SJCRH30 (cell line): ENCODE measurements at regions not wholly inside any gene's neighbourhood (a gene's known extent, or its start where the extent isn't known, plus 50 kb on each side); places are given as distances from the start of the nearest gene placed in this dataset.

Experiments
- DNase-seq, 2 experiments: peaks; one replicate each; pipeline ENCODE4 v3.0.0-alpha.2; 2015 to 2020
- H3K27ac ChIP-seq: fragments of 250-450 bp; sonication (Bioruptor Pico); 2 replicates; pipeline ENCODE4 v1.5.1; 2020; ENCODE audit warnings: mild to moderate bottlenecking, moderate library complexity
- H3K27me3 ChIP-seq: fragments of 250-450 bp; sonication (Bioruptor Pico); 2 replicates; pipeline ENCODE4 v1.5.1; 2020; ENCODE audit warnings: mild to moderate bottlenecking, moderate library complexity
- H3K36me3 ChIP-seq: fragments of 250-450 bp; sonication (Bioruptor Pico); 2 replicates; pipeline ENCODE4 v1.5.1; 2020; ENCODE audit warnings: mild to moderate bottlenecking, moderate library complexity
- H3K4me1 ChIP-seq: fragments of 250-450 bp; sonication (Bioruptor Pico); 2 replicates; pipeline ENCODE4 v1.5.1; 2020; ENCODE audit warnings: mild to moderate bottlenecking, moderate library complexity
- H3K4me3 ChIP-seq: fragments of 250-450 bp; sonication (Bioruptor Pico); 2 replicates; pipeline ENCODE4 v1.5.1; 2020; ENCODE audit warnings: mild to moderate bottlenecking, moderate library complexity
- H3K9me3 ChIP-seq: fragments of 250-450 bp; sonication (Bioruptor Pico); replicated peaks from 2 replicates; pipeline ENCODE4 v1.5.1; 2020; ENCODE audit warnings: mild to moderate bottlenecking, moderate library complexity

DNA sequence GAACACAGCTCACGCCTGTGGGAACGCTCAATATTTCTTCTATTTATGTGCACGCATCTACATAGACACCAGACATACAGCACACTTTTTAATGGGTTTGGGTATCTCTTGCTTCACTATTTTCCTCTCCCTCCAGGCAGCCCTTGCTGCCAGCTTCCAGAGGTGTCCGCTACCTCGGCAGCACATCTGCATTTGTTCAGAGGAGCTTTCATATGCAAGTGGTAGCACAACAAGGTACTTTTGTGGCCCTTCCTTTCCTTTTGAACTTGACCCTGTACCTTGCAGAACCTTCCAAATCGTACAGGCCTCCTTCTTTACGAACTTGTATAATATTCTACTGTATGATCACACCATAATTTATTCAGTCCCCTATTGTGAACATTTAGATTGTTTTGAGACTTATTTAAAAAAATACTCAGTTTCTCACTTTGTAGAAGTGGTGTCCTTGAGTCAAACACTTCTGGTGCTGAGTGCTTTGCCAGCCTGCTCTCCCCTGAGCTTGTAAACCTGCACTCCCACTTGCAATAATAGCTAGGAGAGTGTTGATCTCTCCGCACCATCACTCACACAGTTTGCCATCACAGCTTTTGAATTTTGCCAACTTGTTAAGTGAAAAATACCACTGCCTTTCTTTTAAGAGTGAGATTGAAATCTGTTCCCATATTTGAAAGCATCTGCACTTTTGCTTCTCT is 106.0 kb upstream of the ZNF32 start:
- H3K9me3 ChIP-seq: no peaks in the 10 kb centered on the region
- no peaks in the 10 kb centered on the region for H3K4me1 ChIP-seq
- H3K27me3 ChIP-seq: no peaks in the 10 kb centered on the region
- H3K36me3 ChIP-seq: no peaks in the 10 kb centered on the region
- no peak for DNase-seq
- H3K27ac ChIP-seq: no peak overlapping the region
- no peak overlapping the region for H3K4me3 ChIP-seq

DNA sequence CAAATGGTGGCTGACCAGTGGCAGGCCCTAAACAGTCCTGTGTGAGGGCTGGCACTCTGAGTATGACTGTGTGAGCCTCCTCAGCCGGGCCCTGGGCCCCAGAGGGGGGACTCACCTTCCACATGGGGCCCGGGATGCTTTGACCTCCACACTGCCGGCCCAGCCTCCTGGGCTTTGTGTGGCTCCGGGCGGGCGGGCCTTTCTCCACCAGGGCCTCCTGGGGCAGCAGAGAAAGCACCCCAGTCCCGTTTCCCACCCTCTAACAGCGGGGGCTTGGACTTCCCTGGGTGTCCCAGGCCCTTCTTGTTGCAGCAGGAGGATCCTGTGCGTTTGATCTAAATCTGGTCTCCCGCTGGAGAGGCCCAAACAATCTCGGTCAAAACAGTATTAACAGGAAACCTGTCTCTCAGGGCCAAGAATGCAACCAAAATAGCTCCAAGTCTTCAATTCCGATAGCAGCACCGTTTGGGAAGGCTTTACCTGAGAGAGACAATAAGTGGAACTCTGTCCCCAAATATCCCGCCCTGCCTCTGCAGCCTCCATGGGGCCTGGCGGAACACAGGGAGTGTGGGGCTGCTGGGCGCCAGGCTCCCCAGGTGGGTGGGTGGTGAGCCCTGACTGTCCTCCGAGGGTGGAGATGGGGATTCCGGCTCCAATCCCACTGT is 104.8 kb upstream of the ZNF32 start:
- DNase-seq: no peak
- H3K27me3 ChIP-seq: no peaks in the 10 kb centered on the region
- no peaks in the 10 kb centered on the region for H3K4me1 ChIP-seq
- H3K27ac ChIP-seq: no peak overlapping the region
- no peak overlapping the region for H3K4me3 ChIP-seq
- no peaks in the 10 kb centered on the region for H3K36me3 ChIP-seq
- no peaks in the 10 kb centered on the region for H3K9me3 ChIP-seq

DNA sequence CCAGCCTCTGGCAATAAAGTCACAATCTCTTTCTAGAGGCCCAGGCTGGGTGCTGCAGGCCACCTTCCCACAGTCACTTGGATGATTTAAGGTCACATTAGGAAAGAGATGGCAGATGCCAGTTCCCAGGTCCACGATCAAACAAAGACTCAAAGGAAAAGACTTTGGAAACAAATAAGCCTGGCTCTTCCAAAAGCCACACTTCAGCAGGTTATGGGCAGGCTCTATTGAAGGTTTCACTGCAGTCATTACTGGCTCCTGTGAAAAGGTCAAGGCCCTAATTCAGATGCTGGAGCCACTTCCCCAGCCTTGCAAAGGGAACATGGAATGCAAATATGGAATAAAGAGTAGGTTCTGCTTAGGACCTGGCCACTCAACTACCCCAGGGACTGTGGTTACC is 104.0 kb upstream of the ZNF32 start:
- no peaks in the 10 kb centered on the region for H3K27me3 ChIP-seq
- H3K27ac ChIP-seq: no peak overlapping the region
- DNase-seq: no peak
- no peaks in the 10 kb centered on the region for H3K4me1 ChIP-seq
- no peaks in the 10 kb centered on the region for H3K9me3 ChIP-seq
- H3K4me3 ChIP-seq: no peak overlapping the region
- no peaks in the 10 kb centered on the region for H3K36me3 ChIP-seq

DNA sequence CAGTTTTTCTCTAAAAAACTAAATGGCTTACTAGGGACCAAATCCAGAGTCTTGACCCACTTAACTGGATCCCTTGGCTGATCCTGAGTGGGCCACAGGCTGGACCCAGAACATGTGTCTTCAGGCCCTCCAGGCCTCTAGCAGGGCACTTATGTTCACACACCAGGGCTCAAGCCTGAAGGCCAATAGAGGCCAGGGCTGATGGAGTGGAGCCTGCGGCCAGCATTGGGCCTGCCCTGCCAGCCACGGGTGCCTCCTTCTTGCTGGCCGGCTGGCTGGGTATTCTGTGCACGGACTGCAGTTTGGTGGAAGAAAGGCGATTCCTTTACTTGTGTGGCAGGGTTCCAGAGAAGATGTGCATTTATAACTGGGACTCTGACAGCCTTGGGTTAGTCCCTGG is 103.0 kb upstream of the ZNF32 start:
- Histone ChIP-seq H3K9me3 (no peaks in the 10 kb centered on the region), H3K4me3 (no peak overlapping the region), H3K27me3 (no peaks in the 10 kb centered on the region), H3K27ac (no peak overlapping the region), H3K4me1 (no peaks in the 10 kb centered on the region), H3K36me3 (no peaks in the 10 kb centered on the region)
- DNase-seq: no peak

DNA sequence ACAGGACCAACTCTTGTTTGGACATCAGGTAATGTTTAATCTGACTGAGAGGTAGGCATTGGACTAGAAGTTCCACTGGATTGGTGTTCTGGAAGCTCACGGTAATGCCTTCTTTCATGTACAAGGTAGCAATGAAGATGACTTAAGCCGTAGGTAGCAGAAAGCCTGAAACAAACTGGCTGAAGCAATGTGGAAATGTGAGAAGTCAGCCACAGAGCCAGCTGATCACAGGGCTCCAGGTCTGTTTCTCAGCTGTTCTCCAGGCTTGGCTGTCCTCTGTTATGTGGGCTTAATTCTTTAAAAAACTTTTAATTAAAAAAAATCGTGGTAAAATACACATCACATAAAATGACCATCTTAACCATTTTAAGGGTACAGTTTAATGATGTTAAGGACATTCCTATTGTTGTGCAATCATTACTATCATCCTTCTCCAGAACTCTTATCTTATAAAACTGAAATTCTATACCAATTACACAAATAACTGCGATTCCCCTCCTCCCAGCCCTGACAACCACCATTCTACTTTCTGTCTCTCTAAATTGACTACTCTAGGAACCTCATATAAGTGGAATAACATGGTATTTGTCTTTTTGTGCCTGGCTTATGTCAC is 101.4 kb upstream of the ZNF32 start:
- H3K4me1 ChIP-seq: no peaks in the 10 kb centered on the region
- no peak overlapping the region for H3K4me3 ChIP-seq
- H3K36me3 ChIP-seq: no peaks in the 10 kb centered on the region
- no peak for DNase-seq
- no peaks in the 10 kb centered on the region for H3K9me3 ChIP-seq
- H3K27ac ChIP-seq: no peak overlapping the region
- no peaks in the 10 kb centered on the region for H3K27me3 ChIP-seq

DNA sequence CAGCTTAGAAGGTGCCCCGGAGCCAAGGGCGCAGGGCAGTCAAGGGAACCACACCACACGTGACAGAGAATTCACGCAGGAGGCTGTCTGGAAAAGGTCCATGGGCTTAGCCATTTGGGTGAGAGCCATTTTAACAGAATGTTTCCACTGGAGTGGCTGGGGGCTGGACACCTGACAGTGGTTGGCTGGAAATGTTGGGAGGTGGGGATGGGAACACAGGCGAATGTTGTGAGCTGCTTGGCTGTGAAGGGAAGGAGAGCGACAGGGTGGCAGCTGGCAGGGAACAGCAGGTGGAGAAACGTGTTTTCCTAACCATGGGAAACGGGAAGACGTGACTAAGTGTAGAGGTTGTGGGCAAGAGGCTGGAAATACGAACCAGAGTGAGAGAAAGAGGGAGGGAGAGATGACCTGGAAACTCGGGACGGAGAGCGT is 100.5 kb upstream of the ZNF32 start:
- H3K27ac ChIP-seq: no peak overlapping the region

DNA sequence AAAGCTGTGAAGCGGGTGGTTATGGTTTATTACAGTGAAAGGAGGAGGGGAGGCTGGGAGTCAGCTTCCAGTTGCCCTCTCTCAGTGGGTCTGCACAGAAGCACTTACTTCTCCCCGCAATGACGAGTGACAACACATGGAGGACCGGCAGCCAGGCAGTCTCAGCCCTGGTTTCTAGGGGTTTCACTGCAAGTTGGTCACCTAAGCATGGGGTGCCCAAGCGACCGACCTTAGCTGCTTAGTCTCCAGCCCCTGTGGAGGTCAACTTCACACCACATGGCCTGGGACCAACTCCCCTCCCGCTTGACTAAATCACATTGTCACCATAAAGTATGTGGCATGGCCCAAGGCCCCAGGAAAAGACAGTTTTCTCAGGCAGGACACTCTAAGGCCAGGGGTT is 99.9 kb upstream of the ZNF32 start:
- DNase-seq: no peak
- no peak overlapping the region for H3K27ac ChIP-seq

More for the DNA sequence above, 100.5 kb upstream of the ZNF32 start:
- Histone ChIP-seq H3K36me3 (no peaks in the 10 kb centered on the region), H3K4me3 (no peak overlapping the region), H3K27me3 (no peaks in the 10 kb centered on the region), H3K4me1 (no peaks in the 10 kb centered on the region), H3K9me3 (no peaks in the 10 kb centered on the region)
- DNase-seq: peak in 1 of 2 experiments; percentile 2

DNA sequence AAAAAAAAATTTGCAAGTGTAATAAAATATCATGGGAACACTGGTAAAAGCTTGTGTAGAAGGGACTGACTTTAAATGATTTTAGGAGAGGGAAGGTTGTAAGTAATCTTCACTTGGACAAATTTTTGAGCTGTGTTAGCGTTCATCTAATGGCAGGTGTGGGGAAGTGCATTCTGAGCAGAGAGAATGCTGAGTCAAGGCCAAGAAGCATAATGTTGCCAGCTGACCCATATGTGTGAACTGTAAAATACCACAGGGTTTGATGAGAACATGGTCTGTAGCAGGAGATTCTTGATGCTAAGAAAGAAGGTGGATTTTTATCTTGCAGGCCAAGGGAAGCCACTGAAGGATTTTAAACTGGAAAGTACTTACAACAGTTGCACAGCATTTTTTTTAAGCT is 98.2 kb upstream of the ZNF32 start:
- DNase-seq: no peak
- Histone ChIP-seq H3K27ac (no peak overlapping the region), H3K4me3 (no peak overlapping the region), H3K4me1 (no peaks in the 10 kb centered on the region), H3K9me3 (no peaks in the 10 kb centered on the region), H3K27me3 (no peaks in the 10 kb centered on the region), H3K36me3 (no peaks in the 10 kb centered on the region)

More for the DNA sequence above, 99.9 kb upstream of the ZNF32 start:
- Histone ChIP-seq H3K4me1 (no peaks in the 10 kb centered on the region), H3K36me3 (no peaks in the 10 kb centered on the region), H3K4me3 (no peak overlapping the region), H3K9me3 (no peaks in the 10 kb centered on the region), H3K27me3 (no peaks in the 10 kb centered on the region)

DNA sequence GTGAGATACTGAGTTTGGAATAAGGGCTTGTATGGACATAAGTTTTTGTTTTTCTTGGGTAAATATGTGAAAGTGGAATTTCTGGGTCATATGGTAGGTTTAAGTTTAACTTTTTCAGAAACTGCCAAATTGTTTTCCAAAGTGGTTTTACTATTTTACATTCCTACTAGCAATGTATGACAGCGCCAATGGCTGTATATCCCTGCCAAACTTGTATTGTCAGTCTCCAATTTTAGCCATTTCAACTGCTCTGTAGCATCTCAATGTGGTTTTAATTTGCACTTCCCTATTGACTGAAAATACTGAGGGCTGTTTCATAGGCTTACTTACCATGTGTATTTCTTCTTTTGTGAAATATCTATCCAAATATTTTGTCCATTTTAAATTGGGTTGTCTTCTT is 90.5 kb upstream of the ZNF32 start:
- Histone ChIP-seq H3K36me3 (no peaks in the 10 kb centered on the region), H3K4me1 (no peaks in the 10 kb centered on the region), H3K27ac (no peak overlapping the region), H3K9me3 (no peaks in the 10 kb centered on the region), H3K4me3 (no peak overlapping the region), H3K27me3 (no peaks in the 10 kb centered on the region)
- no peak for DNase-seq

DNA sequence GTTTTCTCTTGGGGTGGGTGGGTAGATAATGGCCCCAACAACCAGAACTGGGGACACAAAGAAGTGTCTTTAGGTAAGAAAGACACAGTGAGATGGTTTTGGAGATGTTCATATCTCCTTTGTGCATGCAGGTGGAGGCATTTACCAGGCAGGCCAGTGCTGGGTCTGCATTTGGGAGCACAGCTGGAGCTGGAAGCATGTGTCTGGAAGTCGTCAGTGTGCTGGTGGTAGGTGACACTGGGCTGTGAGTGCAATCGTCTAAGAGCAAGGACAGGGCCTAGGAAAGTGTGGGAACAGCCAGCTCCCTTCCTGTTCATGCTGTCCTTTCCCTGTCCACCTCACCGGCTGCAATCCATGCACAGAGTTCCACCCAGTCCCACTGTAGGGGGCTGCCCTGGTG is 88.3 kb upstream of the ZNF32 start:
- Histone ChIP-seq H3K4me3 (no peak overlapping the region), H3K27me3 (no peaks in the 10 kb centered on the region), H3K9me3 (no peaks in the 10 kb centered on the region), H3K27ac (no peak overlapping the region), H3K36me3 (no peaks in the 10 kb centered on the region), H3K4me1 (no peaks in the 10 kb centered on the region)
- no peak for DNase-seq

DNA sequence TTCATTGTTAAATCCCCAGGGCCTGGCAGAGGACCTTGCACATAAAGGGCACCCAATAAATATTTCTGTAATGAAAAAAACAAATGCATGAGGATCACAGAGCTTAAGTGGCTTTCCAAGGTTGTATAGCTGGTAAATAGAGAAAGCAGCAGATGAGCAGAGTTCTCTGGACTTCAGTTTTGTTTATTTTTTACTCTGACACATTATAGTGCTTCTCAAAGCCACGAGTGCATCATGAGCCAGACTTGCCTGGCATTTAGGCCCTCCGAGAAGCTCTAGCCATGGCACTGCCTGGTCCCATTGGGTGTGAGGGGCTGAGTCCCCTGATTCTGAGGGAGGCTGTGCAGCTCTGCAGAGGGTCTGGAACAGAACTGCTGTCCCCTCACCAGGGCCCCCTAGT is 87.2 kb upstream of the ZNF32 start:
- no peak overlapping the region for H3K4me3 ChIP-seq
- no peak overlapping the region for H3K27ac ChIP-seq
- no peak for DNase-seq
- no peaks in the 10 kb centered on the region for H3K27me3 ChIP-seq
- no peaks in the 10 kb centered on the region for H3K4me1 ChIP-seq
- no peaks in the 10 kb centered on the region for H3K36me3 ChIP-seq
- no peaks in the 10 kb centered on the region for H3K9me3 ChIP-seq

DNA sequence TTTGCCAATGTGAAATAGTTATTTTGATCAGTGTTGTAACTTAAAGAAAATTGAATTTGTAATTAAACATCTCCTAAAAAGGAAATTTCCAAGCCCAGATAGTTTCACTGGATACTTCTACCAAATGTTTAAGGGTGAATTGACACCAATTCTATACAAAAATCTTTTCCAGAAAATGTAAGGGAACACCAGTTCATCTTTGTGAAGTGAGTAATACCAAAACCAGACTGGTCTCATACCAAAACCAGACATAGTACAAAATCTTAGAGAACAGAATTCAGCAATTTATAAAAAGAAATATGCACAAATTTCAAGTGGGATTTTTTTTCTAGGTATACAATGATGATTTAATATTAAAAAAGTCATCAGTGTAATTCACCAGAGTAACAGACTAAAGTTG is 86.0 kb upstream of the ZNF32 start:
- no peaks in the 10 kb centered on the region for H3K27me3 ChIP-seq
- DNase-seq: no peak
- no peaks in the 10 kb centered on the region for H3K36me3 ChIP-seq
- H3K4me1 ChIP-seq: no peaks in the 10 kb centered on the region
- H3K9me3 ChIP-seq: no peaks in the 10 kb centered on the region
- H3K4me3 ChIP-seq: no peak overlapping the region
- H3K27ac ChIP-seq: no peak overlapping the region

DNA sequence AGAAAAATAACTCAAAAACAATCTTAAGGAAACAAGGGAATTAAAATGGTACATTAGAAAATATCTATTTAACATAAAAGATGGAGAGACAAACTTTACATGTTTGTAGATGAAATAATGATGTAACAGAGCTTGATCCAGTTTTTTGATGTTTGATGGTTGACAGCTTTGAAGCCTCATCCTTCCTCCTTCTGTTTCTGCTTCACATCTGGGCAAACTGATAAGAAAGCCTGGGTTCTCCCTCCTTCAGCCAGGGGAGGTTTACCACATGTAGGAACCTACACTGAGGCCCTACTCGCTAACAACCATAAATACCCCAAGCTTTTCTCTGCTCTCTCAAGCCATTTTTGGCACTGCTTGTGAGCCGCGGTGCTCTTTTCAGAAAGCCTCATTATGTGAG is 82.8 kb upstream of the ZNF32 start:
- no peak overlapping the region for H3K27ac ChIP-seq
- H3K4me3 ChIP-seq: no peak overlapping the region
- H3K36me3 ChIP-seq: no peaks in the 10 kb centered on the region
- H3K9me3 ChIP-seq: no peaks in the 10 kb centered on the region
- H3K27me3 ChIP-seq: no peaks in the 10 kb centered on the region
- no peaks in the 10 kb centered on the region for H3K4me1 ChIP-seq
- no peak for DNase-seq

DNA sequence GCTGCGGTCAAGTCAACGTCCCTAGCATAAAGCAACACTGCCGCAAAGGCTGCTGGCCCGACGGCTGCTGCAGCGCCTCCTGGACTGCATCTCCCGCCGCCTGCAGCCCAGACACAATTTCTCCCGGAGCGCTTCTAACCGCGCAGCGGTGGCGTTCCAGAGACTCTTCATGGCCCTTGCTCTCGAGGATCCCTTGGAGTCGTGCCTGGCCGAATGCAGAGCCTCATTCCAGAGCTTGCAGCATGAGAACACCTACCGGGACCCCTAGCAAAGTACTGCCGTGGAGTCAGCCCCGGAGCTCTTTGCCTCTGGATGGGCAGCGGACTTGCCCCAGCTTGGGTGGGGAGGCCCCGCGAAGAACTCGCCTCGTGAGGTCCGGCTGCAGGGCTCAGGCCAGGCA is 79.7 kb upstream of the ZNF32 start:
- DNase-seq: no peak
- H3K27me3 ChIP-seq: no peaks in the 10 kb centered on the region
- H3K4me3 ChIP-seq: no peak overlapping the region
- H3K36me3 ChIP-seq: no peaks in the 10 kb centered on the region
- H3K27ac ChIP-seq: no peak overlapping the region
- H3K9me3 ChIP-seq: no peaks in the 10 kb centered on the region
- no peaks in the 10 kb centered on the region for H3K4me1 ChIP-seq

DNA sequence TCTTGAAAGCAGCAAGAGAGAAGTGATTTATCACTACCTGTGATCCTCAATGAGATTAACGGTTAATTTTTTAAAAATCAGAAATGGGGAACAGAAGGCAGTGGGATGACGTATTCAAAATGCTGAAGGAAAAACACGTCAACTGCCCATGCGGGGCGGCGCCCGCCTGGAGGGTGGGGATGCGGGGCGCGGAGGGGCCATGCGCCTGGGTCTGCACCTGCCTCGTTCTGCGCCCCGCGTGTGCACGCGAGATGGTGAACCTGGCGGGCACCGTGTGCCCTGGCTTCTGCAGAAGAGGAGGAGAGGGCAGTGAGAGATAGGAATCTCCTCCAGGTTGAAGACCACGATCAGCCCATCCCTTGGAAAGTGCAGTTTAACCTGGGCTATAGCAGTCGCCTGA is 79.3 kb upstream of the ZNF32 start:
- Histone ChIP-seq H3K9me3 (no peaks in the 10 kb centered on the region), H3K4me1 (no peaks in the 10 kb centered on the region), H3K27me3 (no peaks in the 10 kb centered on the region), H3K36me3 (no peaks in the 10 kb centered on the region), H3K4me3 (no peak overlapping the region), H3K27ac (no peak overlapping the region)
- DNase-seq: no peak

DNA sequence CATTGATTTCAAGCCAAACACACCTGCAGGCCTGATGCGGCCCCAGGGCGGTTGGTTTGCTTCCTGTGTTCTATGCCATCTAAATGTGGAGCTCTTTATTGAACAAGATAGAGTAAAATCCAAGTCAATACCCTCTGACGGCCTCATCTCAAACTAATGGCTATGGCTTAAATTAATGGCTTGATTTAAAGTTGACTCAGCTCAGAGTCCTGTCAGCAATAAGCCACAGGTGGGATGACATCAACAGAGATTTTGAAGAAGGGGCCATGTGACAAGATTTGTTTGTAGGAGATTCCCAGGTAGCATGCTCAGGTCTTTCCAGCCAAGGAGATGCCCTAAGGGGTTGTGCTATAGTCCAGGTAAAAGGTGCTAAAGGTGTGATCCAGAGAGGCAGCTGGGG is 66.7 kb upstream of the ZNF32 start:
- no peak for DNase-seq
- H3K36me3 ChIP-seq: no peaks in the 10 kb centered on the region
- H3K27me3 ChIP-seq: no peaks in the 10 kb centered on the region
- no peak overlapping the region for H3K4me3 ChIP-seq
- no peak overlapping the region for H3K27ac ChIP-seq
- no peaks in the 10 kb centered on the region for H3K9me3 ChIP-seq
- H3K4me1 ChIP-seq: no peaks in the 10 kb centered on the region
